H1 (cell line): ENCODE measurements at regions not wholly inside any gene's neighbourhood (a gene's known extent, or its start where the extent isn't known, plus 50 kb on each side); places are given as distances from the start of the nearest gene placed in this dataset.

Experiments
- CEBPB ChIP-seq: IDR thresholded peaks from 2 replicates; pipeline ENCODE4 v1.6.1; 2012; ENCODE audit warnings: low read depth, low read length
- CHD1 ChIP-seq: IDR thresholded peaks from 2 replicates; pipeline ENCODE4 v1.6.1; 2012; ENCODE audit warnings: low read depth, low read length, improper control_type of control experiment
- CHD2 ChIP-seq: IDR thresholded peaks from 2 replicates; pipeline ENCODE4 v1.6.1; 2012; ENCODE audit warnings: low read length, improper control_type of control experiment
- CREB1 ChIP-seq: IDR thresholded peaks from 2 replicates; pipeline ENCODE4 v1.6.1; 2012; ENCODE audit warnings: inconsistent platforms
- NRF1 ChIP-seq: IDR thresholded peaks from 2 replicates; pipeline ENCODE4 v1.6.1; 2011; ENCODE audit warnings: mild to moderate bottlenecking, low read depth, low read length, improper control_type of control experiment
- SIN3A ChIP-seq, 2 experiments: IDR thresholded peaks in 1 of 2; conservative IDR thresholded peaks in 1 of 2; 2 replicates each; pipeline ENCODE4 v1.6.1; 2011 to 2012; ENCODE audit warnings: low read length in 2 of 2, improper control_type of control experiment in 1 of 2, low read depth in 1 of 2, mild to moderate bottlenecking in 1 of 2
- SP1 ChIP-seq: IDR thresholded peaks from 2 replicates; pipeline ENCODE4 v1.6.1; 2011; ENCODE audit warnings: low read depth, low read length
- TF ChIP-seq, protein P1 (sequence below): fragments of 300-600 bp; sonication (generic); IDR thresholded peaks from 2 replicates; pipeline ENCODE4 v1.7.1; 2012; ENCODE audit warnings: low read length, moderate library complexity, mild to moderate bottlenecking, inconsistent platforms; ENCODE audit not compliant: insufficient replicate concordance

GRCh38 chr11:91563176-91563575 is 661.4 kb upstream of the FAT3 start (continued):
- TF ChIP-seq, protein P1, sequence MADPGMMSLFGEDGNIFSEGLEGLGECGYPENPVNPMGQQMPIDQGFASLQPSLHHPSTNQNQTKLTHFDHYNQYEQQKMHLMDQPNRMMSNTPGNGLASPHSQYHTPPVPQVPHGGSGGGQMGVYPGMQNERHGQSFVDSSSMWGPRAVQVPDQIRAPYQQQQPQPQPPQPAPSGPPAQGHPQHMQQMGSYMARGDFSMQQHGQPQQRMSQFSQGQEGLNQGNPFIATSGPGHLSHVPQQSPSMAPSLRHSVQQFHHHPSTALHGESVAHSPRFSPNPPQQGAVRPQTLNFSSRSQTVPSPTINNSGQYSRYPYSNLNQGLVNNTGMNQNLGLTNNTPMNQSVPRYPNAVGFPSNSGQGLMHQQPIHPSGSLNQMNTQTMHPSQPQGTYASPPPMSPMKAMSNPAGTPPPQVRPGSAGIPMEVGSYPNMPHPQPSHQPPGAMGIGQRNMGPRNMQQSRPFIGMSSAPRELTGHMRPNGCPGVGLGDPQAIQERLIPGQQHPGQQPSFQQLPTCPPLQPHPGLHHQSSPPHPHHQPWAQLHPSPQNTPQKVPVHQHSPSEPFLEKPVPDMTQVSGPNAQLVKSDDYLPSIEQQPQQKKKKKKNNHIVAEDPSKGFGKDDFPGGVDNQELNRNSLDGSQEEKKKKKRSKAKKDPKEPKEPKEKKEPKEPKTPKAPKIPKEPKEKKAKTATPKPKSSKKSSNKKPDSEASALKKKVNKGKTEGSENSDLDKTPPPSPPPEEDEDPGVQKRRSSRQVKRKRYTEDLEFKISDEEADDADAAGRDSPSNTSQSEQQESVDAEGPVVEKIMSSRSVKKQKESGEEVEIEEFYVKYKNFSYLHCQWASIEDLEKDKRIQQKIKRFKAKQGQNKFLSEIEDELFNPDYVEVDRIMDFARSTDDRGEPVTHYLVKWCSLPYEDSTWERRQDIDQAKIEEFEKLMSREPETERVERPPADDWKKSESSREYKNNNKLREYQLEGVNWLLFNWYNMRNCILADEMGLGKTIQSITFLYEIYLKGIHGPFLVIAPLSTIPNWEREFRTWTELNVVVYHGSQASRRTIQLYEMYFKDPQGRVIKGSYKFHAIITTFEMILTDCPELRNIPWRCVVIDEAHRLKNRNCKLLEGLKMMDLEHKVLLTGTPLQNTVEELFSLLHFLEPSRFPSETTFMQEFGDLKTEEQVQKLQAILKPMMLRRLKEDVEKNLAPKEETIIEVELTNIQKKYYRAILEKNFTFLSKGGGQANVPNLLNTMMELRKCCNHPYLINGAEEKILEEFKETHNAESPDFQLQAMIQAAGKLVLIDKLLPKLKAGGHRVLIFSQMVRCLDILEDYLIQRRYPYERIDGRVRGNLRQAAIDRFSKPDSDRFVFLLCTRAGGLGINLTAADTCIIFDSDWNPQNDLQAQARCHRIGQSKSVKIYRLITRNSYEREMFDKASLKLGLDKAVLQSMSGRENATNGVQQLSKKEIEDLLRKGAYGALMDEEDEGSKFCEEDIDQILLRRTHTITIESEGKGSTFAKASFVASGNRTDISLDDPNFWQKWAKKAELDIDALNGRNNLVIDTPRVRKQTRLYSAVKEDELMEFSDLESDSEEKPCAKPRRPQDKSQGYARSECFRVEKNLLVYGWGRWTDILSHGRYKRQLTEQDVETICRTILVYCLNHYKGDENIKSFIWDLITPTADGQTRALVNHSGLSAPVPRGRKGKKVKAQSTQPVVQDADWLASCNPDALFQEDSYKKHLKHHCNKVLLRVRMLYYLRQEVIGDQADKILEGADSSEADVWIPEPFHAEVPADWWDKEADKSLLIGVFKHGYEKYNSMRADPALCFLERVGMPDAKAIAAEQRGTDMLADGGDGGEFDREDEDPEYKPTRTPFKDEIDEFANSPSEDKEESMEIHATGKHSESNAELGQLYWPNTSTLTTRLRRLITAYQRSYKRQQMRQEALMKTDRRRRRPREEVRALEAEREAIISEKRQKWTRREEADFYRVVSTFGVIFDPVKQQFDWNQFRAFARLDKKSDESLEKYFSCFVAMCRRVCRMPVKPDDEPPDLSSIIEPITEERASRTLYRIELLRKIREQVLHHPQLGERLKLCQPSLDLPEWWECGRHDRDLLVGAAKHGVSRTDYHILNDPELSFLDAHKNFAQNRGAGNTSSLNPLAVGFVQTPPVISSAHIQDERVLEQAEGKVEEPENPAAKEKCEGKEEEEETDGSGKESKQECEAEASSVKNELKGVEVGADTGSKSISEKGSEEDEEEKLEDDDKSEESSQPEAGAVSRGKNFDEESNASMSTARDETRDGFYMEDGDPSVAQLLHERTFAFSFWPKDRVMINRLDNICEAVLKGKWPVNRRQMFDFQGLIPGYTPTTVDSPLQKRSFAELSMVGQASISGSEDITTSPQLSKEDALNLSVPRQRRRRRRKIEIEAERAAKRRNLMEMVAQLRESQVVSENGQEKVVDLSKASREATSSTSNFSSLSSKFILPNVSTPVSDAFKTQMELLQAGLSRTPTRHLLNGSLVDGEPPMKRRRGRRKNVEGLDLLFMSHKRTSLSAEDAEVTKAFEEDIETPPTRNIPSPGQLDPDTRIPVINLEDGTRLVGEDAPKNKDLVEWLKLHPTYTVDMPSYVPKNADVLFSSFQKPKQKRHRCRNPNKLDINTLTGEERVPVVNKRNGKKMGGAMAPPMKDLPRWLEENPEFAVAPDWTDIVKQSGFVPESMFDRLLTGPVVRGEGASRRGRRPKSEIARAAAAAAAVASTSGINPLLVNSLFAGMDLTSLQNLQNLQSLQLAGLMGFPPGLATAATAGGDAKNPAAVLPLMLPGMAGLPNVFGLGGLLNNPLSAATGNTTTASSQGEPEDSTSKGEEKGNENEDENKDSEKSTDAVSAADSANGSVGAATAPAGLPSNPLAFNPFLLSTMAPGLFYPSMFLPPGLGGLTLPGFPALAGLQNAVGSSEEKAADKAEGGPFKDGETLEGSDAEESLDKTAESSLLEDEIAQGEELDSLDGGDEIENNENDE = no peak
- TF ChIP-seq CREB1 (no peak), CEBPB (no peak), CHD2 (no peak), SP1 (no peak), NRF1 (no peak), SIN3A (conservative IDR thresholded peaks at IDR 0.05 in 1 of 2, IDR thresholded peaks at IDR 0.05 in 1 of 2; ENCODE audit: low read depth in 1 of 2, low read length in 2 of 2) (no peak), CHD1 (no peak)
